COR-L47 (cell line): ENCODE measurements at regions not wholly inside any gene's neighbourhood (a gene's known extent, or its start where the extent isn't known, plus 50 kb on each side); places are given as distances from the start of the nearest gene placed in this dataset.
"Not testable (repeated sequence)": the region's sequence is repeated elsewhere in the genome, so short reads cannot be mapped to it uniquely, and the experiment has no call there.

Experiments used
- DNase-seq: peaks from one replicate; lab custom pipeline; 2025; lab: John Stamatoyannopoulos, UW

DNA sequence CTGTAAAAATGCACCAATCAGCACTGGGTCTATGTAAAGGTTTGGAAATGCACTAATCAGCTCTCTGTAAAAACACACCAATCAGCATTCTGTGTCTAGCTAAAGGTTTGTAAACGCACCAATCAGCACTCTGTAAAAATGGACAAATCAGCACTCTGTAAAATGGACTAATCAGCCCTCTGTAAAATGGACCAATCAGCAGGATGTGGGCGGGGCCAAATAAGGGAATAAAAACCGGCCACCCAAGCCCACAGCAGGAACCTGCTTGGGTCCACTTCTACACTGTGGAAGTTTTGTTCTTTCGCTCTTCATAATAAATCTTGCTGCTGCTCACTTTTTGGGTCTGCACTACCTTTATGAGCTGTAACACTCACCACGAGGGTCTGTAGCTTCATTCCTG, 101.0 kb downstream of the SMC2 start:
- DNase-seq, result not testable (repeated sequence)

GRCh38 chr9:104200456-104200994, 106.4 kb downstream of the SMC2 start:
- DNase-seq, result no peak

- DNase-seq, result no peak
Measured at GRCh38 chr9:104206766-104207165, 112.7 kb downstream of the SMC2 start.

DNA sequence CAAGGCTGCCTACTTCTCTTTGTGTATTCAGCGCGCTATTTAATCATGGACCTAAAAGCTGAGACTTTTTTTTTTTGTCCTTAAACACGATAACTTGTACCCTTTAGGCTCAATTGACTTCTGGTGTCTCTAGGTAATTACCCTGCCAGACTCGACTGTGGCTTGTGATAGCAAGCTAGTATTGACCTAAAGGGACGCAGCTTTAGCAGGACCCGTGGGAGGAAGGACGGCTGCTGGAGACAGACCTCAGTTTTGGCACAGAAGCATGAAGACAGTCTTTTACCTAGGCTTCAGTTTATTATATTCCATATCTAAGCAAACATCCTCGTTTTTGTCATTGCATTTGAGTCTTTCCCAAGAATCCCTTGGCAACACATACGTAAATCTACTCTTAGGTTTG, 115.3 kb downstream of the SMC2 start:
- no peak for DNase-seq

- DNase-seq, result no peak
Measured at GRCh38 chr9:104227108-104227507, 133.0 kb downstream of the SMC2 start.

GRCh38 chr9:104232781-104233341, 138.8 kb downstream of the SMC2 start:
- DNase-seq, result no peak

GRCh38 chr9:104233366-104233765, 139.3 kb downstream of the SMC2 start:
- DNase-seq, result no peak

DNA sequence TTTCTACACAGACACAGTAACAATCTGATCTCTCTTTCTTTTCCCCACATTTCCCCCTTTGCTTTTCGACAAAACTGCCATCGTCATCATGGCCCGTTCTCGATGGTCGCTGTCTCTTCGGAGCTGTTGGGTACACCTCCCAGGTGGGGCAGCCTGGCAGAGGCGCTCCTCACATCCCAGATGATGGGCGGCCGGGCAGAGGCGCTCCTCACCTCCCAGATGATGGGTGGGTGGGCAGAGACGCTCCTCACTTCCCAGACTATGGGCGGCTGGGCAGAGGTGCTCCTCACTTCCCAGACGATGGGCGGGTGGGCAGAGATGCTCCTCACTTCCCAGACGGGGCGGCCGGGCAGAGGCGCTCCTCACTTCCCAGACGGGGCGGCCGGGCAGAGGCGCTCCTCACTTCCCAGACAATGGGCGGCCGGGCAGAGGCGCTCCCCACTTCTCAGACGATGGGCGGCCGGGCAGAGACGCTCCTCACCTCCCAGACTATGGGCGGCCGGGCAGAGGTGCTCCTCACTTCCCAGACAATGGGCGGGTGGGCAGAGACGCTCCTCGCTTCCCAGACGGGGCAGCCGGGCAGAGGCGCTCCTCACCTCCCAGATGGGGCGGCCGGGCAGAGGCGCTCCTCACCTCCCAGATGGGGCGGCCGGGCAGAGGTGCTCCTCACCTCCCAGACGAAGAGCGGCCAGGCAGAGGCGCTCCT, 140.7 kb downstream of the SMC2 start:
- DNase-seq, result not testable (repeated sequence)

DNA sequence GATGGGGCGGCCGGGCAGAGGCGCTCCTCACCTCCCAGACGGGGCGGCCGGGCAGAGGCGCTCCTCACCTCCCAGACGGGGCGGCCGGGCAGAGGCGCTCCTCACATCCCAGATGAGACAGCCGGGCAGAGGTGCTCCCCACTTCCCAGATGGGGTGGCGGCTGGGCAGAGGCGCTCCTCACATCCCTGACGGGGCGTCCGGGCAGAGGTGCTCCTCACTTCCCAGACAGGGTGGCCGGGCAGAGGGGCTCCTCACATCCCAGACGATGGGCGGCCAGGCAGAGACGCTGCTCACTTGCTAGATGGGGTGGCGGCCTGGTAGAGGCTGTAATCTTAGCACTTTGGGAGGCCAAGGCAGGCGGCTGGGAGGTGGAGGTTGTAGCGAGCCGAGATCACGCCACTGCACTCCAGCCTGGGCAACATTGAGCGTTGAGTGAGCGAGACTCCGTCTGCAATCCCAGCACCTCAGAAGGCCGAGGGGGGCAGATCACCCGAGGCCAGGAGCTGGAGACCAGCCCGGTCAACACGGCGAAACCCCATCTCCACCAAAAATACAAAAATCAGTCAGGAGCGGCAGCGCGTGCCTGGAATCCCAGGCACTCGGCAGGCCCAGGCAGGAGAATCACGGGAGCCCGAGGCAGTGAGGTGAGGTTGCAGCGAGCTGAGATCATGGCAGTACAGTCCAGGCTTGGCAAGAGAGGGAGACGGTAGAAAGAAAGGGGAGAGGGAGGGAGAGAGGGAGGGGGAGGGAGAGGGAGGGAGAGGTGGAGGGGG, 141.4 kb downstream of the SMC2 start:
- not testable (repeated sequence) for DNase-seq

DNA sequence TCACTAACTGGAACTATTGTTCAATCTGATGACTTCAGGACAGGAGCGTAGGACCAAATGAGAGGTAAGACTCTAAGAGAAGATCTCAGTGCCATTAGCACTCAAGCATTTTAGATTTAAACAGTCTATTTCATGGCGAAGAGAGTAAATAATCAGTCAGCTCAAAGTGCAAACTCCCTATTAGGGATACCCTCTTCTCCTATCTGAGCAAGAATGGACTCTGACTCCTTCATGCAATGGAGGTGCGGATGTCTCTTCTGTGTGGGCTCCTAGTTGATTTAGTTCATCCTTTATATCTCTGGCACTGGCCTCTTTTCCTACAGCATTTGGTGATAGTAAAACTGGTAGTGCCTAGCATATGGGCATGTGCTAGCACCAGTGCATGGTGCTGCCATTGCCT, 144.6 kb downstream of the SMC2 start:
- DNase-seq, result no peak

GRCh38 chr9:104240890-104241289, 146.8 kb downstream of the SMC2 start:
- DNase-seq, result no peak

- no peak for DNase-seq
Measured at GRCh38 chr9:104245925-104246324, 151.8 kb downstream of the SMC2 start.

DNA sequence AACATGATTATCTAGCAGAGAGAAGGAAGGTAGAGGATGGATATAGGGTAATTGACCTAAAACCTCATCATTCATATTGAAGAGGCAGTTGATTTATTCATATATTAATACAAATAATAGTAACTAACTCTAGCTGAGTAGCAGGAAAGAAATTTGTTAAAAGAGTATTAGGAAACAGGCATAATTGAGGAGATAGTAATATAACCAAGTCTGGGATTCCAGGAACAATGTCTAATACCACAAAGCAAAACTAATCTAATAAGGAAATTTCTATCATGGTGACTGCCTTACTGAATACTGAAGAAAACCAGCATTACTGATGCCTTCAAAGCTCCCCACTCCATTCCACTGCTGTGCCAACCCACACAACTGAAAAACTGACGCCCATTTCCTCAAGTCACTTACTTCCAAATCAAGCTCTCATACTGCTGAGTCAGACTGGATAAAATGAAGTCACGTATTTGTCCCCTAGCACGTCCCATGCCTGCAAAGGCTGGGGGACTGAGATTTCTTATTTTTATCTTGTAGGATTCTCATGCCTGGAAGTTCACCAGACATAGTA, 153.9 kb downstream of the SMC2 start:
- DNase-seq, result no peak

- no peak for DNase-seq
Measured at GRCh38 chr9:104256031-104256695, 162.1 kb downstream of the SMC2 start.

- no peak for DNase-seq
Measured at GRCh38 chr9:104256696-104257062, 162.6 kb downstream of the SMC2 start.

- DNase-seq, result no peak
Measured at GRCh38 chr9:104258296-104259011, 164.3 kb downstream of the SMC2 start.

DNA sequence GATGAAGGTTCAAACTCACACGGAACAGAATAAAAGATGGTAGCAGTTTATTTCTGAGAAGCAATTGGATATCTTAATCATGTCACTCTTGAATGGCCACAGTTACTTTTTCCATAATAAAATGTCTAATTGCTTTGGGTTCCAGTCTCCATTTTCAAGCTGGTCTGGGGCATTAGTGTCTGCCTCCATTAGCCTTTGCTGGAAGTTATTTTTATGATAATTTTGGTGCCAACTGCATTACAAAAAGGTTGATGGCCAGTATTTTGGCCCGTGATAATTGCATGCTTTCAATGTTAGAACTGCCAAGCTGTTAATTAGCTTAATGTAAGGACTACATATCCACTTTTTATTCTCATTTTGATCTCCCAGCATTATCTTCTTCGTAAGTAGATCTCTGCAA, 165.9 kb downstream of the SMC2 start:
- no peak for DNase-seq

- DNase-seq, result peak; percentile 32
Measured at GRCh38 chr9:104263942-104264341, 169.8 kb downstream of the SMC2 start.

- no peak for DNase-seq
Measured at GRCh38 chr9:104264431-104264830, 170.3 kb downstream of the SMC2 start.

GRCh38 chr9:104269374-104269773, 175.3 kb downstream of the SMC2 start:
- no peak for DNase-seq
